CD14-positive monocyte (primary cell): ENCODE measurements at regions not wholly inside any gene's neighbourhood (a gene's known extent, or its start where the extent isn't known, plus 50 kb on each side); places are given as distances from the start of the nearest gene placed in this dataset.

Source experiments
- DNase-seq, 3 donors: peaks; one replicate each; pipeline ENCODE4 v3.0.0-alpha.2; 2011 to 2022
- H2AFZ ChIP-seq: 2 replicates; pipeline ENCODE4 v1.6.0; 2012; ENCODE audit warnings: mild to moderate bottlenecking, low read depth, low read length, inconsistent platforms; ENCODE audit not compliant: insufficient read depth, poor library complexity, severe bottlenecking
- H3K27ac ChIP-seq, 2 donors: 1 replicate in 1 of 2; 2 replicates in 1 of 2; pipeline ENCODE4 v1.5.1; 2012 to 2013; ENCODE audit warnings: low read length in 2 of 2, control low read depth in 1 of 2, inconsistent platforms in 1 of 2, low read depth in 1 of 2, mild to moderate bottlenecking in 1 of 2
- H3K27me3 ChIP-seq, 2 donors: one replicate each; pipeline versions ENCODE4 v1.6.0 to v1.6.1; 2011 to 2013; ENCODE audit warnings: low read length in 2 of 2; ENCODE audit not compliant: control insufficient read depth in 2 of 2, insufficient read depth in 2 of 2
- H3K36me3 ChIP-seq, 2 donors: replicated peaks in 1 of 2; 1 replicate in 1 of 2; 2 replicates in 1 of 2; pipeline versions ENCODE4 v1.5.1 to v1.6.1; 2012 to 2013; ENCODE audit warnings: low read length in 2 of 2, control low read depth in 1 of 2, inconsistent platforms in 1 of 2, mild to moderate bottlenecking in 1 of 2; ENCODE audit not compliant: insufficient read depth in 2 of 2, control insufficient read depth in 1 of 2
- H3K4me1 ChIP-seq, 2 donors: 1 replicate in 1 of 2; 2 replicates in 1 of 2; pipeline versions ENCODE4 v1.5.1 to v1.6.1; 2012 to 2013; ENCODE audit warnings: low read length in 2 of 2, control low read depth in 1 of 2, inconsistent platforms in 1 of 2, mild to moderate bottlenecking in 1 of 2, moderate library complexity in 1 of 2; ENCODE audit not compliant: insufficient read depth in 2 of 2, control insufficient read depth in 1 of 2
- H3K4me2 ChIP-seq: replicated peaks from 2 replicates; pipeline ENCODE3; 2012; ENCODE audit warnings: low read length, moderate library complexity, mild to moderate bottlenecking; ENCODE audit not compliant: poor library complexity, severe bottlenecking; ENCODE audit errors: extremely low read depth
- H3K4me3 ChIP-seq, 3 experiments: fragments of 200-600 bp in 1 of 3; sonication (generic) in 1 of 3; replicated peaks in 1 of 3; 1 replicate in 2 of 3; 2 replicates in 1 of 3; pipeline ENCODE4 v1.5.1; 2011 to 2013; ENCODE audit warnings: low read length in 3 of 3, mild to moderate bottlenecking in 3 of 3, control low read depth in 2 of 3, low read depth in 2 of 3, inconsistent platforms in 1 of 3, moderate library complexity in 1 of 3
- H3K79me2 ChIP-seq: 2 replicates; pipeline ENCODE4 v1.6.0; 2012; ENCODE audit warnings: mild to moderate bottlenecking, control low read depth, inconsistent platforms, low read length, moderate library complexity; ENCODE audit not compliant: insufficient read depth
- H3K9ac ChIP-seq: 2 replicates; pipeline ENCODE4 v1.6.0; 2017; ENCODE audit warnings: low read length, mild to moderate bottlenecking; ENCODE audit not compliant: insufficient read depth, poor library complexity, severe bottlenecking
- H3K9me3 ChIP-seq, 2 donors: replicated peaks in 1 of 2; 1 replicate in 1 of 2; 2 replicates in 1 of 2; pipeline versions ENCODE4 v1.5.1 to v1.6.1; 2012 to 2013; ENCODE audit warnings: low read length in 2 of 2, control low read depth in 1 of 2; ENCODE audit not compliant: control insufficient read depth in 1 of 2, insufficient read depth in 1 of 2
- H4K20me1 ChIP-seq: 2 replicates; pipeline ENCODE4 v1.6.0; 2012; ENCODE audit warnings: mild to moderate bottlenecking, low read length, control low read depth, moderate library complexity; ENCODE audit not compliant: insufficient read depth
- H3K27ac Mint-ChIP-seq, 7 donors: one replicate each; pipeline ENCODE4 v1.8.0; 2020; ENCODE audit warnings: mild to moderate bottlenecking in 7 of 7, mixed read lengths in 7 of 7, moderate library complexity in 6 of 7, inconsistent platforms in 2 of 7
- H3K27me3 Mint-ChIP-seq, 3 donors: one replicate each; pipeline ENCODE4 v1.8.0; 2021 to 2022; ENCODE audit warnings: low read depth in 3 of 3, mild to moderate bottlenecking in 3 of 3, mixed read lengths in 3 of 3, moderate library complexity in 3 of 3, inconsistent platforms in 1 of 3
- H3K36me3 Mint-ChIP-seq, 2 donors: one replicate each; pipeline ENCODE4 v1.8.0; 2020; ENCODE audit warnings: mixed read lengths in 2 of 2, inconsistent platforms in 1 of 2, mild to moderate bottlenecking in 1 of 2
- H3K4me1 Mint-ChIP-seq: one replicate; pipeline ENCODE4 v1.8.0; 2020; ENCODE audit warnings: mild to moderate bottlenecking, mixed read lengths
- H3K4me3 Mint-ChIP-seq, 2 donors: one replicate each; pipeline ENCODE4 v1.8.0; 2020; ENCODE audit warnings: mild to moderate bottlenecking in 2 of 2, mixed read lengths in 2 of 2, moderate library complexity in 1 of 2
- H3K9me3 Mint-ChIP-seq, 7 donors: one replicate each; pipeline ENCODE4 v1.8.0; 2020 to 2022; ENCODE audit warnings: mixed read lengths in 7 of 7, mild to moderate bottlenecking in 6 of 7, moderate library complexity in 6 of 7, inconsistent platforms in 2 of 7
- CTCF ChIP-seq: fragments of 200-600 bp; IDR thresholded peaks from one replicate; pipeline ENCODE4 v1.8.0; 2022; ENCODE audit warnings: antibody characterized with exemption, mild to moderate bottlenecking
- whole genome bisulfite sequencing: methylation state at CpG from one replicate; pipeline ENCODE4 v1.1.5; 2013; ENCODE audit warnings: missing lambda C conversion rate; ENCODE audit not compliant: insufficient coverage; 5-methylcytosine and 5-hydroxymethylcytosine counted together
- intact Hi-C, 2 donors: fragments of 100-400 bp; cut with micrococcal nuclease; formaldehyde crosslinking; loops; one replicate each; pipeline versions ENCODE4 v1.15.0 to v1.15.1; 2023

- Histone ChIP-seq H3K9me3 (no peaks in the 10 kb centered on the region), H4K20me1 (no peaks in the 10 kb centered on the region), H3K79me2 (no peaks in the 10 kb centered on the region), H2AFZ (no peak overlapping the region), H3K4me1 (peaks cover 11 to 17% of the 10 kb centered on the region in 2 donors), H3K27ac (no peak overlapping the region), H3K27me3 (no peaks in the 10 kb centered on the region), H3K36me3 (no peaks in the 10 kb centered on the region), H3K4me3 (no peak overlapping the region), H3K4me2 (no peak overlapping the region), H3K9ac (no peak overlapping the region)
- peaks cover 0 to 3% of the 10 kb centered on the region in 2 donors for H3K36me3 Mint-ChIP-seq
- WGBS, result no CpG with 5 or more reads among the region's 4 CpGs
- no peak overlapping the region for H3K4me3 Mint-ChIP-seq
- DNase-seq, result no peak
- H3K4me1 Mint-ChIP-seq, result peaks cover 31% of the 10 kb centered on the region
- H3K27ac Mint-ChIP-seq, result no peak overlapping the region
- no peak for TF ChIP-seq CTCF
- H3K27me3 Mint-ChIP-seq, result peaks cover 0 to 1% (median 0%) of the 10 kb centered on the region in 3 donors
- intact Hi-C loops, result no loop called here
- H3K9me3 Mint-ChIP-seq, result peaks cover 0 to 3% (median 2%) of the 10 kb centered on the region in 7 donors
Measured at GRCh38 chr11:128045094-128045725, 542.1 kb downstream of the ETS1 start.

GRCh38 chr11:128042290-128042751 lies 545.0 kb downstream of the ETS1 start:
- H3K4me2 ChIP-seq, result no peak overlapping the region
- no peak overlapping the region for H3K9ac ChIP-seq
- Mint-ChIP-seq H3K9me3 (peaks cover 0 to 4% (median under 1%) of the 10 kb centered on the region in 7 donors), H3K4me3 (peak overlapping the region in 1 of 2 donors; percentile 7), H3K36me3 (no peaks in the 10 kb centered on the region), H3K27me3 (peaks cover 0 to 1% (median 0%) of the 10 kb centered on the region in 3 donors), H3K4me1 (peaks cover 54% of the 10 kb centered on the region), H3K27ac (peak overlapping the region in 1 of 7 donors; percentile 5)
- no peaks in the 10 kb centered on the region for H3K79me2 ChIP-seq
- peak overlapping the region; percentile 37 for H2AFZ ChIP-seq
- peaks cover 38 to 43% of the 10 kb centered on the region in 2 donors for H3K4me1 ChIP-seq
- intact Hi-C loops, result no loop called here
- TF ChIP-seq CTCF, result no peak
- no peaks in the 10 kb centered on the region for H3K9me3 ChIP-seq
- WGBS, result no CpG with 5 or more reads among the region's 3 CpGs
- no peaks in the 10 kb centered on the region for H3K36me3 ChIP-seq
- no peak overlapping the region for H3K27ac ChIP-seq
- H4K20me1 ChIP-seq, result no peaks in the 10 kb centered on the region
- no peaks in the 10 kb centered on the region for H3K27me3 ChIP-seq
- DNase-seq, result no peak
- H3K4me3 ChIP-seq, result no peak overlapping the region
